ENCODE measurements at regions not wholly inside any gene's neighbourhood (a gene's known extent, or its start where the extent isn't known, plus 50 kb on each side); places are given as distances from the start of the nearest gene placed in this dataset.

- no peak for ATAC-seq
- TF ChIP-seq TSHZ2 (CRISPR knock-in tag; IDR thresholded peaks at IDR 0.05) (no peak), POU6F1 (CRISPR knock-in tag; IDR thresholded peaks at IDR 0.05; ENCODE audit: borderline replicate concordance, low read depth) (no peak), PATZ1 (CRISPR knock-in tag; IDR thresholded peaks at IDR 0.05; ENCODE audit: borderline replicate concordance) (no peak), CREB5 (CRISPR knock-in tag; IDR thresholded peaks at IDR 0.05; ENCODE audit: low read depth) (no peak), GLIS3 (CRISPR knock-in tag; IDR thresholded peaks at IDR 0.05) (no peak), ESRRG (CRISPR knock-in tag; IDR thresholded peaks at IDR 0.05) (no peak), RARB (CRISPR knock-in tag; IDR thresholded peaks at IDR 0.05) (no peak), OSR1 (CRISPR knock-in tag; IDR thresholded peaks at IDR 0.05) (no peak), ZNF565 (CRISPR knock-in tag; conservative IDR thresholded peaks at IDR 0.05; ENCODE audit: low read depth) (no peak), ZFP30 (CRISPR knock-in tag; IDR thresholded peaks at IDR 0.05) (no peak)
These were observed 86.5 kb downstream of the DAD1 start for GRCh38 chr14:22502551-22502950.

GRCh38 chr14:22502007-22502406 is 87.0 kb downstream of the DAD1 start:
- no peak for ATAC-seq
- no peak for TF ChIP-seq PATZ1 (CRISPR knock-in tag; IDR thresholded peaks at IDR 0.05; ENCODE audit: borderline replicate concordance)
- no peak for TF ChIP-seq ZNF565 (CRISPR knock-in tag; conservative IDR thresholded peaks at IDR 0.05; ENCODE audit: low read depth)
- no peak for TF ChIP-seq RARB (CRISPR knock-in tag; IDR thresholded peaks at IDR 0.05)
- TF ChIP-seq ZFP3 (CRISPR knock-in tag; IDR thresholded peaks at IDR 0.05) = no peak
- TF ChIP-seq ZNF8 (CRISPR knock-in tag; IDR thresholded peaks at IDR 0.05) = no peak
- no peak for TF ChIP-seq GLIS3 (CRISPR knock-in tag; IDR thresholded peaks at IDR 0.05)
- no peak for TF ChIP-seq OSR1 (CRISPR knock-in tag; IDR thresholded peaks at IDR 0.05)
- TF ChIP-seq ARNTL (CRISPR knock-in tag; IDR thresholded peaks at IDR 0.05; ENCODE audit: borderline replicate concordance, low read depth) = no peak
- TF ChIP-seq CSDC2 (CRISPR knock-in tag; IDR thresholded peaks at IDR 0.05) = no peak
- TF ChIP-seq ZNF70 (CRISPR knock-in tag; IDR thresholded peaks at IDR 0.05) = no peak

- TF ChIP-seq ZNF70 (CRISPR knock-in tag; IDR thresholded peaks at IDR 0.05) (no peak), ZNF8 (CRISPR knock-in tag; IDR thresholded peaks at IDR 0.05) (no peak), ZC3H10 (CRISPR knock-in tag; IDR thresholded peaks at IDR 0.05) (no peak), POU6F1 (CRISPR knock-in tag; IDR thresholded peaks at IDR 0.05; ENCODE audit: borderline replicate concordance, low read depth) (no peak), ZFP30 (CRISPR knock-in tag; IDR thresholded peaks at IDR 0.05) (no peak), ZFP3 (CRISPR knock-in tag; IDR thresholded peaks at IDR 0.05) (no peak), RARB (CRISPR knock-in tag; IDR thresholded peaks at IDR 0.05) (no peak), TCF4 (CRISPR knock-in tag; IDR thresholded peaks at IDR 0.05; ENCODE audit: borderline replicate concordance) (no peak), GLIS3 (CRISPR knock-in tag; IDR thresholded peaks at IDR 0.05) (no peak), TOX (CRISPR knock-in tag; IDR thresholded peaks at IDR 0.05; ENCODE audit: borderline replicate concordance) (no peak), CSRNP3 (CRISPR knock-in tag; IDR thresholded peaks at IDR 0.05) (no peak), ARNTL (CRISPR knock-in tag; IDR thresholded peaks at IDR 0.05; ENCODE audit: borderline replicate concordance, low read depth) (no peak), TSHZ2 (CRISPR knock-in tag; IDR thresholded peaks at IDR 0.05) (no peak)
- no peak for ATAC-seq
These were observed 87.9 kb downstream of the DAD1 start for GRCh38 chr14:22500954-22501726.
